ENCODE measurements at regions not wholly inside any gene's neighbourhood (a gene's known extent, or its start where the extent isn't known, plus 50 kb on each side); places are given as distances from the start of the nearest gene placed in this dataset.

GRCh38 chr15:95304947-95305400 lies 1025.5 kb upstream of the NR2F2 start:
- no peak overlapping the region for H3K4me3 ChIP-seq (ENCODE audit: low read depth, low read length)
- no peak for DNase-seq (ENCODE audit: low read depth)

GRCh38 chr15:95307115-95307514 lies 1023.4 kb upstream of the NR2F2 start:
- DNase-seq (ENCODE audit: low read depth) = no peak
- H3K4me3 ChIP-seq (ENCODE audit: low read depth, low read length) = no peak overlapping the region

GRCh38 chr15:95319242-95319641 lies 1011.3 kb upstream of the NR2F2 start:
- no peak overlapping the region for H3K4me3 ChIP-seq (ENCODE audit: low read depth, low read length)
- no peak for DNase-seq (ENCODE audit: low read depth)

- no peak for DNase-seq (ENCODE audit: low read depth)
- no peak overlapping the region for H3K4me3 ChIP-seq (ENCODE audit: low read depth, low read length)
These were observed 1006.7 kb upstream of the NR2F2 start for GRCh38 chr15:95323796-95324195.

- DNase-seq (ENCODE audit: low read depth) = no peak
These were observed 1005.8 kb upstream of the NR2F2 start for GRCh38 chr15:95324656-95325055.

GRCh38 chr15:95325763-95326404 lies 1004.6 kb upstream of the NR2F2 start:
- no peak overlapping the region for H3K4me3 ChIP-seq (ENCODE audit: low read depth, low read length)
- peak; percentile 26 for DNase-seq (ENCODE audit: low read depth)

More at GRCh38 chr15:95324656-95325055, 1005.8 kb upstream of the NR2F2 start:
- no peak overlapping the region for H3K4me3 ChIP-seq (ENCODE audit: low read depth, low read length)

GRCh38 chr15:95326431-95327182 lies 1003.9 kb upstream of the NR2F2 start:
- peak overlapping the region; percentile 47 for H3K4me3 ChIP-seq (ENCODE audit: low read depth, low read length)
- DNase-seq (ENCODE audit: low read depth) = peak; percentile 6

- no peak for DNase-seq (ENCODE audit: low read depth)
- H3K4me3 ChIP-seq (ENCODE audit: low read depth, low read length) = peak overlapping the region; percentile 47
These were observed 1003.3 kb upstream of the NR2F2 start for GRCh38 chr15:95327183-95327525.

- no peak overlapping the region for H3K4me3 ChIP-seq (ENCODE audit: low read depth, low read length)
- DNase-seq (ENCODE audit: low read depth) = no peak
These were observed 1002.8 kb upstream of the NR2F2 start for GRCh38 chr15:95327661-95328060.

GRCh38 chr15:95328559-95328958 lies 1001.9 kb upstream of the NR2F2 start:
- no peak overlapping the region for H3K4me3 ChIP-seq (ENCODE audit: low read depth, low read length)
- DNase-seq (ENCODE audit: low read depth) = no peak

- DNase-seq (ENCODE audit: low read depth) = no peak
These were observed 1001.1 kb upstream of the NR2F2 start for GRCh38 chr15:95329362-95329761.

GRCh38 chr15:95341686-95342085 lies 988.8 kb upstream of the NR2F2 start:
- DNase-seq (ENCODE audit: low read depth) = no peak
- H3K4me3 ChIP-seq (ENCODE audit: low read depth, low read length) = no peak overlapping the region

More at GRCh38 chr15:95329362-95329761, 1001.1 kb upstream of the NR2F2 start:
- no peak overlapping the region for H3K4me3 ChIP-seq (ENCODE audit: low read depth, low read length)

GRCh38 chr15:95345867-95346266 lies 984.6 kb upstream of the NR2F2 start:
- no peak for DNase-seq (ENCODE audit: low read depth)
- H3K4me3 ChIP-seq (ENCODE audit: low read depth, low read length) = no peak overlapping the region

GRCh38 chr15:95346721-95347475 lies 983.6 kb upstream of the NR2F2 start:
- DNase-seq (ENCODE audit: low read depth) = no peak
- no peak overlapping the region for H3K4me3 ChIP-seq (ENCODE audit: low read depth, low read length)

- no peak for DNase-seq (ENCODE audit: low read depth)
These were observed 982.7 kb upstream of the NR2F2 start for GRCh38 chr15:95347837-95348236.

GRCh38 chr15:95350908-95351307 lies 979.6 kb upstream of the NR2F2 start:
- H3K4me3 ChIP-seq (ENCODE audit: low read depth, low read length) = no peak overlapping the region
- DNase-seq (ENCODE audit: low read depth) = no peak

More at GRCh38 chr15:95347837-95348236, 982.7 kb upstream of the NR2F2 start:
- no peak overlapping the region for H3K4me3 ChIP-seq (ENCODE audit: low read depth, low read length)

GRCh38 chr15:95352631-95353187 lies 977.8 kb upstream of the NR2F2 start:
- DNase-seq (ENCODE audit: low read depth) = no peak
- H3K4me3 ChIP-seq (ENCODE audit: low read depth, low read length) = no peak overlapping the region

- no peak overlapping the region for H3K4me3 ChIP-seq (ENCODE audit: low read depth, low read length)
- no peak for DNase-seq (ENCODE audit: low read depth)
These were observed 977.0 kb upstream of the NR2F2 start for GRCh38 chr15:95353512-95353911.

- DNase-seq (ENCODE audit: low read depth) = no peak
- H3K4me3 ChIP-seq (ENCODE audit: low read depth, low read length) = no peak overlapping the region
These were observed 970.5 kb upstream of the NR2F2 start for GRCh38 chr15:95359966-95360365.

GRCh38 chr15:95362306-95362705 lies 968.2 kb upstream of the NR2F2 start:
- no peak overlapping the region for H3K4me3 ChIP-seq (ENCODE audit: low read depth, low read length)
- no peak for DNase-seq (ENCODE audit: low read depth)
